Non-pigmented ciliary epithelial cell (primary cell): ENCODE measurements at regions not wholly inside any gene's neighbourhood (a gene's known extent, or its start where the extent isn't known, plus 50 kb on each side); places are given as distances from the start of the nearest gene placed in this dataset.
"Not testable (repeated sequence)": the region's sequence is repeated elsewhere in the genome, so short reads cannot be mapped to it uniquely, and the experiment has no call there.

Experiments used
- DNase-seq: peaks from one replicate; pipeline ENCODE4 v3.0.0-alpha.2; 2010; ENCODE audit warnings: low read depth

GRCh38 chr3:135558150-135558783, 407.3 kb upstream of the PPP2R3A start:
- no peak for DNase-seq

GRCh38 chr3:135558906-135559305, 406.6 kb upstream of the PPP2R3A start:
- no peak for DNase-seq

- no peak for DNase-seq
Observed at GRCh38 chr3:135559802-135560201, 405.7 kb upstream of the PPP2R3A start.

- DNase-seq: no peak
Observed at GRCh38 chr3:135560847-135561246, 404.7 kb upstream of the PPP2R3A start.

- DNase-seq: no peak
Observed at GRCh38 chr3:135564696-135565095, 400.8 kb upstream of the PPP2R3A start.

GRCh38 chr3:135565546-135565945, 400.0 kb upstream of the PPP2R3A start:
- no peak for DNase-seq

- DNase-seq: no peak
Observed at GRCh38 chr3:135567223-135567622, 398.3 kb upstream of the PPP2R3A start.

GRCh38 chr3:135576751-135577150, 388.8 kb upstream of the PPP2R3A start:
- no peak for DNase-seq

GRCh38 chr3:135581806-135582205, 383.7 kb upstream of the PPP2R3A start:
- DNase-seq: no peak

- no peak for DNase-seq
Observed at GRCh38 chr3:135582800-135583199, 382.7 kb upstream of the PPP2R3A start.

- DNase-seq: no peak
Observed at GRCh38 chr3:135596563-135596962, 369.0 kb upstream of the PPP2R3A start.

- DNase-seq: no peak
Observed at GRCh38 chr3:135597855-135598254, 367.7 kb upstream of the PPP2R3A start.

- no peak for DNase-seq
Observed at GRCh38 chr3:135598597-135598996, 366.9 kb upstream of the PPP2R3A start.

- not testable (repeated sequence) for DNase-seq
Observed at GRCh38 chr3:135604512-135604911, 361.0 kb upstream of the PPP2R3A start.

GRCh38 chr3:135618123-135618522, 347.4 kb upstream of the PPP2R3A start:
- no peak for DNase-seq

GRCh38 chr3:135621184-135621920, 344.2 kb upstream of the PPP2R3A start:
- DNase-seq: no peak

GRCh38 chr3:135622215-135622614, 343.3 kb upstream of the PPP2R3A start:
- DNase-seq: no peak

GRCh38 chr3:135622656-135623055, 342.9 kb upstream of the PPP2R3A start:
- DNase-seq: no peak

GRCh38 chr3:135623558-135623957, 342.0 kb upstream of the PPP2R3A start:
- DNase-seq: no peak

GRCh38 chr3:135627057-135627456, 338.5 kb upstream of the PPP2R3A start:
- no peak for DNase-seq

GRCh38 chr3:135629701-135630408, 335.7 kb upstream of the PPP2R3A start:
- DNase-seq: no peak

GRCh38 chr3:135632556-135633065, 332.9 kb upstream of the PPP2R3A start:
- DNase-seq: no peak

GRCh38 chr3:135633078-135633477, 332.4 kb upstream of the PPP2R3A start:
- DNase-seq: no peak
